NCI-H128 (cell line): ENCODE measurements at regions not wholly inside any gene's neighbourhood (a gene's known extent, or its start where the extent isn't known, plus 50 kb on each side); places are given as distances from the start of the nearest gene placed in this dataset.
"Not testable (repeated sequence)": the region's sequence is repeated elsewhere in the genome, so short reads cannot be mapped to it uniquely, and the experiment has no call there.

Source experiments
- DNase-seq: peaks from one replicate; lab custom pipeline; 2025; ENCODE audit not compliant: unreplicated experiment; lab: John Stamatoyannopoulos, UW

GRCh38 chr3:33919312-33920120, 121.1 kb downstream of the PDCD6IP start:
- no peak for DNase-seq

GRCh38 chr3:33920511-33920910, 122.1 kb downstream of the PDCD6IP start:
- DNase-seq = no peak

DNA sequence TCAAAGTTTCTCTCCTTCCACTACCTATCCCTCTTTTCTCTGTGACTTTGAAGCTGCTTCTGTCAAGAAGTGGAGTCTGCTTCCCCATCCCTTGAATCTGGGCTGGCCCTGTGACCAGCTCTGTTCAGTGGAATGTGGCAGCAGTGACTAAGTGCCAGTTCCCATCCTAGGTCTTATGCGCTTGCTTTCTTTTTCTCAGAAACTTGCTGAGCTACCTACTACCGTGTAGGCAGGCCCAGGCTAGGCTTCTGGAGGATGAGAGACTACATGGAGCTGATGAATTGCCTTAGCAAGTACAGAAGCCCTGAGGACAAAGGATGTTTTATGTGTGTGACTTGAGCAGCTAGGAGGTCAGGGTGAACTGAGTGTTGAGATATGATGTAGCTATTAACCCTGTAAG, 123.2 kb downstream of the PDCD6IP start:
- no peak for DNase-seq

DNA sequence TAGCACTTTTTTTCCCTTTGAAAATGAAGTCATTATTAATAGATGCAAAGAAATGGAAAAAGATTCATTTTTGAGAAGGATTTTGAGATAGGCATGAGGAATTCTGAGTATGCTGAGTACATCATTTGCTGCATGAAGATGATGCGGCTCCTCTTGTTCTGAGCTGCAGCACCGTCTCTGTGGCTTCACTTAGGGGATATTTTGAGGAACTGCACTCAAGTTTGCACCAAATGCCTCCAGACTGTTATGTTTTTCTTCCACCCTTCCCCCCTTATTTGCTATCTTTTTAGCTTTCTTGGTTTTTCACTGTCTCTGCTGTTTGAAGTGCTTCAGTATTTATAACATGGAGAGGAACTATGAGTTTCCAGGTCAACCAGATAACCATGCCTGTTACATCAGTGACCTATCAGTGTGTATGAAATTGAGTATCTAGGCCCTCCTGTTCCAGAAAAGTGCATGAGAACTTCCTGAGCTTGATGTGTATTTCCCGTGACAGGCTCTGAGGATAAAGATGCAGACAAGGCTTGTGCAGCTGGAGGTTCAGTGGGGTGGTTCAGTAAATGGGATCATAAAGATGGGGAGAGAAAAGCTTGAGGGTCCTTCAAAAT, 128.7 kb downstream of the PDCD6IP start:
- no peak for DNase-seq

DNA sequence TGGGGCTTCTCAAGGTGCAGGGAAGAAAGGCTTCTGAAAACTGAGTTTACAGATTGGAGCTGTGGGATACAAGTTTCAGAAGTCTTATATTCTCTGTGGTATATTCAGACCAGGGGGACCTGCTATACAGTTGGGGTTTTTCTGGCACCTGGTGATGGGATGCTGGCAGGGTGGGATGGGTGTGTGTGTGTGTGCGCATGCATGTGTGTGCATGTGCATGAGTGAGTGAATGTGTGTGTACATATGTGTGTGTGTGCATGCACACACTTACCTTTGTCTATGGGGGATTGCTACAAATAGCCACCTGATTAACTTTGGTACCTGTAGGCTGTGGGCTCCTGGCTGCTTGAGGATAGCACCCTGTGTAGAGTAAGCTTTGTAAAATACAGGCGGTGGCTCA, 131.4 kb downstream of the PDCD6IP start:
- no peak for DNase-seq

DNA sequence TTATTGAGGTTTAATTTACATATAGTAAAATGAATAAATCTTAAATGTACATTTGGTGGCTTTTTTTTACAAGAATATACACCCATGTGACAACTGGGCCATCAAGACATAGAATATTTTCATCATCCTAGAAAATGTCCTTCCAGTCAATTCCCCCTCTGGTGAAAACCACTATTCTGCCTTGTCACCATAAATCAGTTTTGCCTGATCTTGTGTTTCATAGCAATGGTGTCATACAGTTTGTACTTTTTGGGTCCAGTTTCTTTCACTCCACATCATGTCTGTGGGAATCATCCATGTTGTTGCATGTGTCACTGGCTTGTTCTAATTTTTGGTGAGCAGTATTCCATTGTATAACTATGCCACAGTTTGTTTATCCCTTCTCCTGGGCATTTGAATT, 133.1 kb downstream of the PDCD6IP start:
- no peak for DNase-seq

GRCh38 chr3:33932010-33932764, 133.8 kb downstream of the PDCD6IP start:
- no peak for DNase-seq

DNA sequence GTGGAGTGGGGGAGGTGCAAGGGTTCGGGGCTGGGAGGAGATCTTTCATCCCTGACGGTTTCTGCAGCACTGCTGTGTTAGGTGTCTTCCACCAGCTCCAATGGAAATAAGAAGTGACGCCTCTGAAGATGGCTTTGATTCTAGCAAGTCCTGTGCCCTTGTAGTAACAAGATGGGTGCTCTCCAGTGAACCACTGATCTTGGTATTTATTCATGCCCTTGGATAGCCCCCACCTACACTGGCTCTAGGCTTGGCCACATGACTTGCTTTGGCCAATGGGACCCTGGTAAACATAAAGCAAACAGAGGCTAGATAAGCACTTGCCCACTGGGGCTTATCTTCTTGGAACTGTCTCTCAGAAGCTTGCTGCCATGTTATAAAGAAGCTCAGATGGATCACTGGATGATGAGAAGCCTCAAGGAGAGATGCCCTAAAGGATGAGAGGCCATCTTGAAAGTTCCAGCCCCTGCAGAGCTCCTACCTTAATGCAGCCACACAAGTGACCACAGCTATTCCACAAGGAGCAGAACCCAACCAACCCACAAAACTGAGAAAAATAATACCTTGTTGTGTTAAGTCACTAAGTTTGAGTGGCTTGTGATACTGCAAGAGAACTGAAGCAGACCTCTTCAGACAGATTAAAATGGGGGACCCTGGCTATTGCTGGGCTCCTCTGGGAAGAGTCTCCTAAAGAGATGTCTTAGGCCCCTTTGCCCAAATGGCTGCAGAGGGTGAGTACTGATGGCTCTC, 137.9 kb downstream of the PDCD6IP start:
- no peak for DNase-seq

GRCh38 chr3:33936921-33937525, 138.6 kb downstream of the PDCD6IP start:
- no peak for DNase-seq

- DNase-seq = no peak
Observed at GRCh38 chr3:33937628-33938027, 139.2 kb downstream of the PDCD6IP start.

DNA sequence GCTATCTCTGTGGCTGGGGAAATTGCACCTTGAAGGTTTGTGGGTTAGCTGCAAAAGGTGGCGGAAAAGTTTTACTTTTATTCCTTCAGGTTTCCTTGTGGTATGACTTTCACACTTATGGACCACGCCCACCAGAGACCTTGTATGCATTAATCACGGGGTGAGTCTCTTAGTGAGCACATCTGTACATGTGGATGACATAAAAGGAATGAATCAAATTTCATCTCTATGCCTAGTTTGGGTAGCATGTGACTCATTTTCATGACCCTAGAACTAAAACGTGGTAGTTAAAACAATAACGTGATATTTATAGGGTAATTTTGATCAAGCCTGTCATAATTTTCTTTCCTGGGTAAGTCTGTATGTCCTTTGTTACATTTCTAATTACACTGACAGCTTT, 141.7 kb downstream of the PDCD6IP start:
- no peak for DNase-seq

DNA sequence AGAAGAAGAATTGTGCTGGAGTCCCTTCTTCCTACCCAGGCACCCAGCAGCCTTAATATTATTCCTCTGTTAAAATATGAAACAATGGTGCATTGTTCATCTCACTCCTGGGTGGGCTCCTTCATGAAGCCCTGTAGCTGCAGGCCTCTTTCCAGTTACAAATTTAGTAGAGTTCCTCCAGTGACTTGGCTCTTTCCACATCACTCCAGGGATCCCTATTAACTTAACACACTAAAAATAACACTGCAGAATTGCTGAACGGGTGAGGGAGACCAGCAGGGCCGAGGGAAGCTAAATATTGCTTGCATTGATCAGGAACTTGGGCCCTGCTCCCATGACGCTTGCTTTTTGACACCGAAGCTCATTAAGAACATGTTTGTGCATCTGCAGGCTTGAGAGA, 142.3 kb downstream of the PDCD6IP start:
- no peak for DNase-seq

DNA sequence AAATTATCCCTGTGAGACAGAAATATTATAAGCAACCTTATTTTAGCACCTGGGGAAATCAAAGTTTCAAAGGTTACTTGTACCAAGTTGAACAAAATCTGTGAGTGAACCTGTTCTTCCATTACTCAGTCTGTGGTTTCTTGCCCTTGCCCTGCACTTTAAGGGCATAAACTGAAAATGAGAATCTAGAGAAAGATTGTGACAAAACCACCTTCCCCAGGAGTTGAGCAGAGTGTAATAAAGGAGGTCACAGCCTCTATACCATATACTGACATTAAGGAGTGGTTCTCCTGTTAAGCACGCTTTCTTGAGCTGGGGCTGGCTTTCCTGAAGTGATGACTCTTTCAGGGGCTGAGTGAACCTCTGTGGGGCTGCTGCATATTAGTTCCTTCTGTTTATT, 143.4 kb downstream of the PDCD6IP start:
- DNase-seq = no peak

DNA sequence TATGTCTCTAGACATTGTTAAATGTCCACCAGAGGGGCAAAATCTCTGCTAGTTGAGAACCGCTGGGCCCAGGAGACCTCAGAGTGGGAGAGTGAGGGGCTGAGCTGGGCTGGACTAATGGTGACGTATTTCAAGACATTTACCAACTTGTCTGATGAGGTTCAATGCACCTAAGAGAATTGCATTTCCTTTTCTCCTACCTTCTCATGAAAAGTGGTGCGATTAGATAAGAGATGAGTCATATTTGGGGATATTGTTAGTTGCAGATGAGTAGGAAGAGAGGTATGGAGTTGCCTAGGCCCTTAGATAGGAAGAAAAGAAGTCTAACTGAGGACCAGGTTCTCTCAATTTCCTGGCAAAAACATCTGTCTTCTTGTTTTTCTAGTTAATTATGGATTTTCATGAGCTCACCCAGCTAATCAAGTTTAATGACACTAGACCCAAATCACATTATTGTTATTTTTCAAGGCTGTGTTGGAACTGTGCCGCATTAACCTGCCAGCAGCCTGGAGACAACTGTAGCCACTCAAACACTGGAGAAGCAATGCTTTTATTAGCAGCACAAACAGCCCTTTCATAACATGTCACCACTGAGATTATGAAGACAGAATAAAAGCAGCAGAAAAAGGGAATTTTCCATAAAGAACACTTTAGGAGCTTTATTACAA, 144.2 kb downstream of the PDCD6IP start:
- DNase-seq = no peak

DNA sequence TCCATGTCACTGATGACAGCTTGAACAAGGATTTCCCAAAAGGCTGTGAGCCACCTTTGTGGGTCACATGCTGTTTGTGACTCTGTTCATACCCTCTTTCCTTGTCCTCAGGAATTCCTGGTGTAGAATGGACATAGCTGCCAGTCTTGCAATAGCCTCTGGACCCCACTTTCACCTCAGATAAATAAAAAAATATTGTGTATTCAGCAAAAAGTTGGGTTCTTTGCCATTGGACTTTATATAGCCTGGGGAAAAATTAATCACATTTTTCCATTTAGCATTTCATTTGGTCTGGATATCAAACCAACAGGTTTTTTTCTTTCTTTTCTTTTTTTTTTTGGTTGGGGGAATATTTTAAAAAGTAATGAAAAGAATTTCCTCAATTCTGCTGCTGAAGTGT, 144.8 kb downstream of the PDCD6IP start:
- DNase-seq = no peak

DNA sequence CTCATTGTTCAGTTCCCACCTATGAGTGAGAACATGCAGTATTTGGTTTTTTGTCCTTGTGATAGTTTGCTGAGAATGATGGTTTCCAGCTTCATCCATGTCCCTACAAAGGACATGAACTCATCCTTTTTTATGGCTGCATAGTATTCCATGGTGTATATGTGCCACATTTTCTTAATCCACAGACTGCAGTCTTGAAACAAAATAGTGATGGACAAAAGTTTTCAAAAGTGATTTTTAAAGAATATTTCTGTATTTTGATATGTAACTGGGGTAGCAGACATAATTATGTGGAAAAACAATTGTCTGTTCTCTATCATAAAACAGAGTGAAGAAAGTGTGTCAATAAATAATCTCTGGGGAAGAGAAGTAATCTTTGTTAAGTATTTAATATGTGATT, 148.2 kb downstream of the PDCD6IP start:
- DNase-seq = not testable (repeated sequence)

GRCh38 chr3:33947272-33948195, 149.1 kb downstream of the PDCD6IP start:
- no peak for DNase-seq

- DNase-seq = no peak
Observed at GRCh38 chr3:33949074-33949473, 150.6 kb downstream of the PDCD6IP start.

GRCh38 chr3:33954956-33955355, 156.5 kb downstream of the PDCD6IP start:
- DNase-seq = no peak
